GM23338 (cell line): ENCODE measurements at regions not wholly inside any gene's neighbourhood (a gene's known extent, or its start where the extent isn't known, plus 50 kb on each side); places are given as distances from the start of the nearest gene placed in this dataset.

Experiments used
- CTCF ChIP-seq, 2 experiments: fragments of 200-600 bp in 1 of 2; sonication (generic) in 1 of 2; conservative IDR thresholded peaks; 2 replicates each; pipeline versions ENCODE4 v1.5.1 to v1.6.1; 2016 to 2017; ENCODE audit warnings: antibody characterized with exemption in 2 of 2, low read depth in 2 of 2, mild to moderate bottlenecking in 2 of 2, moderate library complexity in 1 of 2
- POLR2AphosphoS5 ChIP-seq: IDR thresholded peaks from 2 replicates; pipeline ENCODE4 v1.6.1; 2016; ENCODE audit warnings: antibody characterized with exemption, low read depth

- TF ChIP-seq CTCF (conservative IDR thresholded peaks at IDR 0.05; ENCODE audit: low read depth in 2 of 2) (no peak), POLR2AphosphoS5 (no peak)
Observed at GRCh38 chr12:112714166-112714710, 77.3 kb upstream of the RPH3A start.
